Dedifferentiated amniotic fluid mesenchymal stem cell (primary cell): ENCODE measurements at regions not wholly inside any gene's neighbourhood (a gene's known extent, or its start where the extent isn't known, plus 50 kb on each side); places are given as distances from the start of the nearest gene placed in this dataset.
A peak's percentile ranks its signal among the peaks of the same experiment; 100 is the strongest.
"Not testable (repeated sequence)": the region's sequence is repeated elsewhere in the genome, so short reads cannot be mapped to it uniquely, and the experiment has no call there.

Experiments
- DNase-seq: peaks from one replicate; pipeline ENCODE4 v3.0.0-alpha.2; 2016; ENCODE audit errors: extremely low spot score

- no peak for DNase-seq
These were observed 213.5 kb upstream of the NRIP1 start for GRCh38 chr21:15278279-15278678.

- DNase-seq, result no peak
These were observed 214.1 kb upstream of the NRIP1 start for GRCh38 chr21:15278851-15279250.

GRCh38 chr21:15279482-15279881 is 214.7 kb upstream of the NRIP1 start:
- DNase-seq, result no peak

GRCh38 chr21:15281714-15282113 is 216.9 kb upstream of the NRIP1 start:
- DNase-seq, result no peak

GRCh38 chr21:15282665-15283064 is 217.9 kb upstream of the NRIP1 start:
- DNase-seq, result no peak

- no peak for DNase-seq
These were observed 218.3 kb upstream of the NRIP1 start for GRCh38 chr21:15283138-15283537.

GRCh38 chr21:15283789-15284188 is 219.0 kb upstream of the NRIP1 start:
- no peak for DNase-seq

GRCh38 chr21:15285556-15285955 is 220.8 kb upstream of the NRIP1 start:
- no peak for DNase-seq

- no peak for DNase-seq
These were observed 224.4 kb upstream of the NRIP1 start for GRCh38 chr21:15289246-15289645.

- DNase-seq, result no peak
These were observed 225.4 kb upstream of the NRIP1 start for GRCh38 chr21:15289896-15290841.

- DNase-seq, result no peak
These were observed 226.9 kb upstream of the NRIP1 start for GRCh38 chr21:15291621-15292266.

GRCh38 chr21:15293240-15293639 is 228.4 kb upstream of the NRIP1 start:
- peak; percentile 82 for DNase-seq

GRCh38 chr21:15295875-15296274 is 231.1 kb upstream of the NRIP1 start:
- no peak for DNase-seq

- DNase-seq, result no peak
These were observed 233.0 kb upstream of the NRIP1 start for GRCh38 chr21:15297824-15298223.

GRCh38 chr21:15298306-15298705 is 233.5 kb upstream of the NRIP1 start:
- no peak for DNase-seq

- not testable (repeated sequence) for DNase-seq
These were observed 234.0 kb upstream of the NRIP1 start for GRCh38 chr21:15298755-15299154.

- no peak for DNase-seq
These were observed 235.3 kb upstream of the NRIP1 start for GRCh38 chr21:15300131-15300530.

GRCh38 chr21:15301014-15301413 is 236.2 kb upstream of the NRIP1 start:
- no peak for DNase-seq

GRCh38 chr21:15301736-15302135 is 236.9 kb upstream of the NRIP1 start:
- DNase-seq, result no peak

GRCh38 chr21:15306271-15306670 is 241.5 kb upstream of the NRIP1 start:
- no peak for DNase-seq

- no peak for DNase-seq
These were observed 243.5 kb upstream of the NRIP1 start for GRCh38 chr21:15308333-15308732.

GRCh38 chr21:15309022-15309590 is 244.3 kb upstream of the NRIP1 start:
- DNase-seq, result no peak

- no peak for DNase-seq
These were observed 244.9 kb upstream of the NRIP1 start for GRCh38 chr21:15309721-15310120.
